ENCODE measurements at regions not wholly inside any gene's neighbourhood (a gene's known extent, or its start where the extent isn't known, plus 50 kb on each side); places are given as distances from the start of the nearest gene placed in this dataset.

DNA sequence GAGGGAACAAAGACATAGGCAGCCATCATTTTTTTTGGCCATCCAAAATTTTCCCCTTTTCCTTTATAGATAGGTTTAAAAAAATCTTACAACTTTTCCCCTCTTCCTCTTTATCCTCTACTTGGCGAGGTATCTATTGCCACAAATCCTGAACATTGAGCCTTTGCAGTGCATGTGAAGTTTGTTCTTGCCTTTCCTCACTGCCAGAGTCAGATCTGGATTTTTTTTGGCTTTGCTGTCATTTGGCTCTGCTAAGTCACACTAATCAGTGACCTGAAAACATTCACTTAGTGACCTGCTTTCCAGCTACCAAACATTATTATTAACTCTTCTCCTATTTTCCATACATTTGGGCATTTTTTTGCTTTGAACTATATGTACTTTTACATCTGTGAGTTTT lies 249.2 kb upstream of the ZSWIM2 start:
- no peak for DNase-seq (ENCODE audit: low read depth, low spot score)
- H3K4me3 ChIP-seq (ENCODE audit: insufficient read length, low read depth) = no peak overlapping the region
- no peaks in the 10 kb centered on the region for H3K36me3 ChIP-seq (ENCODE audit: insufficient read depth, insufficient read length, low read length)
- no peaks in the 10 kb centered on the region for H3K27me3 ChIP-seq (ENCODE audit: insufficient read depth, insufficient read length)
- H3K4me1 ChIP-seq (ENCODE audit: insufficient read depth, insufficient read length) = no peaks in the 10 kb centered on the region
- no peaks in the 10 kb centered on the region for H3K9me3 ChIP-seq (ENCODE audit: insufficient read depth, low read length)
- no peak for TF ChIP-seq YY1 (IDR thresholded peaks at IDR 0.05; ENCODE audit: insufficient read depth, insufficient read length)
- TF ChIP-seq SUZ12 (IDR thresholded peaks at IDR 0.05; ENCODE audit: extremely low read depth, insufficient read depth, insufficient read length) = no peak
- no peak for TF ChIP-seq ZNF274 (IDR thresholded peaks at IDR 0.05; ENCODE audit: low read depth, low read length)
- no peak overlapping the region for H3K9ac ChIP-seq (ENCODE audit: insufficient read length, low read depth)

- no peak for DNase-seq (ENCODE audit: low read depth, low spot score)
- H3K4me1 ChIP-seq (ENCODE audit: insufficient read depth, insufficient read length) = no peaks in the 10 kb centered on the region
- TF ChIP-seq SUZ12 (IDR thresholded peaks at IDR 0.05; ENCODE audit: extremely low read depth, insufficient read depth, insufficient read length) (no peak), YY1 (IDR thresholded peaks at IDR 0.05; ENCODE audit: insufficient read depth, insufficient read length) (no peak), ZNF274 (IDR thresholded peaks at IDR 0.05; ENCODE audit: low read depth, low read length) (no peak)
- no peaks in the 10 kb centered on the region for H3K27me3 ChIP-seq (ENCODE audit: insufficient read depth, insufficient read length)
- H3K36me3 ChIP-seq (ENCODE audit: insufficient read depth, insufficient read length, low read length) = no peaks in the 10 kb centered on the region
- no peak overlapping the region for H3K4me3 ChIP-seq (ENCODE audit: insufficient read length, low read depth)
- H3K9ac ChIP-seq (ENCODE audit: insufficient read length, low read depth) = no peak overlapping the region
- no peaks in the 10 kb centered on the region for H3K9me3 ChIP-seq (ENCODE audit: insufficient read depth, low read length)
These were observed 244.9 kb upstream of the ZSWIM2 start for GRCh38 chr2:187093771-187094412.

GRCh38 chr2:187091664-187092063 lies 242.7 kb upstream of the ZSWIM2 start:
- H3K4me1 ChIP-seq (ENCODE audit: insufficient read depth, insufficient read length) = no peaks in the 10 kb centered on the region
- no peak for TF ChIP-seq ZNF274 (IDR thresholded peaks at IDR 0.05; ENCODE audit: low read depth, low read length)
- no peak for TF ChIP-seq SUZ12 (IDR thresholded peaks at IDR 0.05; ENCODE audit: extremely low read depth, insufficient read depth, insufficient read length)
- TF ChIP-seq YY1 (IDR thresholded peaks at IDR 0.05; ENCODE audit: insufficient read depth, insufficient read length) = no peak
- no peak overlapping the region for H3K9ac ChIP-seq (ENCODE audit: insufficient read length, low read depth)
- DNase-seq (ENCODE audit: low read depth, low spot score) = no peak
- H3K27me3 ChIP-seq (ENCODE audit: insufficient read depth, insufficient read length) = no peaks in the 10 kb centered on the region
- H3K4me3 ChIP-seq (ENCODE audit: insufficient read length, low read depth) = no peak overlapping the region
- H3K9me3 ChIP-seq (ENCODE audit: insufficient read depth, low read length) = no peaks in the 10 kb centered on the region
- H3K36me3 ChIP-seq (ENCODE audit: insufficient read depth, insufficient read length, low read length) = no peaks in the 10 kb centered on the region

GRCh38 chr2:187084524-187084923 lies 235.6 kb upstream of the ZSWIM2 start:
- Histone ChIP-seq H3K27me3 (ENCODE audit: insufficient read depth, insufficient read length) (no peaks in the 10 kb centered on the region), H3K9me3 (ENCODE audit: insufficient read depth, low read length) (no peaks in the 10 kb centered on the region), H3K4me1 (ENCODE audit: insufficient read depth, insufficient read length) (no peaks in the 10 kb centered on the region), H3K4me3 (ENCODE audit: insufficient read length, low read depth) (no peak overlapping the region), H3K36me3 (ENCODE audit: insufficient read depth, insufficient read length, low read length) (no peaks in the 10 kb centered on the region), H3K9ac (ENCODE audit: insufficient read length, low read depth) (no peak overlapping the region)
- TF ChIP-seq SUZ12 (IDR thresholded peaks at IDR 0.05; ENCODE audit: extremely low read depth, insufficient read depth, insufficient read length) (no peak), ZNF274 (IDR thresholded peaks at IDR 0.05; ENCODE audit: low read depth, low read length) (no peak), YY1 (IDR thresholded peaks at IDR 0.05; ENCODE audit: insufficient read depth, insufficient read length) (no peak)
- no peak for DNase-seq (ENCODE audit: low read depth, low spot score)

GRCh38 chr2:187081461-187081860 lies 232.5 kb upstream of the ZSWIM2 start:
- Histone ChIP-seq H3K9ac (ENCODE audit: insufficient read length, low read depth) (no peak overlapping the region), H3K9me3 (ENCODE audit: insufficient read depth, low read length) (no peaks in the 10 kb centered on the region)

GRCh38 chr2:187079901-187080300 lies 230.9 kb upstream of the ZSWIM2 start:
- Histone ChIP-seq H3K4me1 (ENCODE audit: insufficient read depth, insufficient read length) (no peaks in the 10 kb centered on the region), H3K9me3 (ENCODE audit: insufficient read depth, low read length) (no peaks in the 10 kb centered on the region), H3K9ac (ENCODE audit: insufficient read length, low read depth) (no peak overlapping the region), H3K36me3 (ENCODE audit: insufficient read depth, insufficient read length, low read length) (no peaks in the 10 kb centered on the region), H3K4me3 (ENCODE audit: insufficient read length, low read depth) (no peak overlapping the region), H3K27me3 (ENCODE audit: insufficient read depth, insufficient read length) (no peaks in the 10 kb centered on the region)
- no peak for DNase-seq (ENCODE audit: low read depth, low spot score)
- no peak for TF ChIP-seq ZNF274 (IDR thresholded peaks at IDR 0.05; ENCODE audit: low read depth, low read length)

More at GRCh38 chr2:187081461-187081860, 232.5 kb upstream of the ZSWIM2 start:
- no peak for DNase-seq (ENCODE audit: low read depth, low spot score)
- TF ChIP-seq ZNF274 (IDR thresholded peaks at IDR 0.05; ENCODE audit: low read depth, low read length) = no peak
- no peak for TF ChIP-seq SUZ12 (IDR thresholded peaks at IDR 0.05; ENCODE audit: extremely low read depth, insufficient read depth, insufficient read length)
- TF ChIP-seq YY1 (IDR thresholded peaks at IDR 0.05; ENCODE audit: insufficient read depth, insufficient read length) = no peak
- Histone ChIP-seq H3K4me3 (ENCODE audit: insufficient read length, low read depth) (no peak overlapping the region), H3K27me3 (ENCODE audit: insufficient read depth, insufficient read length) (no peaks in the 10 kb centered on the region), H3K36me3 (ENCODE audit: insufficient read depth, insufficient read length, low read length) (no peaks in the 10 kb centered on the region), H3K4me1 (ENCODE audit: insufficient read depth, insufficient read length) (no peaks in the 10 kb centered on the region)

- Histone ChIP-seq H3K4me3 (ENCODE audit: insufficient read length, low read depth) (no peak overlapping the region), H3K27me3 (ENCODE audit: insufficient read depth, insufficient read length) (no peaks in the 10 kb centered on the region), H3K36me3 (ENCODE audit: insufficient read depth, insufficient read length, low read length) (no peaks in the 10 kb centered on the region), H3K9me3 (ENCODE audit: insufficient read depth, low read length) (no peaks in the 10 kb centered on the region), H3K4me1 (ENCODE audit: insufficient read depth, insufficient read length) (no peaks in the 10 kb centered on the region), H3K9ac (ENCODE audit: insufficient read length, low read depth) (no peak overlapping the region)
- DNase-seq (ENCODE audit: low read depth, low spot score) = no peak
- TF ChIP-seq SUZ12 (IDR thresholded peaks at IDR 0.05; ENCODE audit: extremely low read depth, insufficient read depth, insufficient read length) = no peak
- no peak for TF ChIP-seq ZNF274 (IDR thresholded peaks at IDR 0.05; ENCODE audit: low read depth, low read length)
- TF ChIP-seq YY1 (IDR thresholded peaks at IDR 0.05; ENCODE audit: insufficient read depth, insufficient read length) = no peak
These were observed 229.3 kb upstream of the ZSWIM2 start for GRCh38 chr2:187078297-187078696.

All from NT2/D1 (cell line).